ENCODE measurements at regions not wholly inside any gene's neighbourhood (a gene's known extent, or its start where the extent isn't known, plus 50 kb on each side); places are given as distances from the start of the nearest gene placed in this dataset.
"Not testable (repeated sequence)": the region's sequence is repeated elsewhere in the genome, so short reads cannot be mapped to it uniquely, and the experiment has no call there.

GRCh38 chr2:101609433-101609832, 88.1 kb upstream of the MAP4K4 start:
- DNase-seq, result no peak

- DNase-seq, result no peak
These were observed 88.8 kb upstream of the MAP4K4 start for GRCh38 chr2:101608408-101609310.

GRCh38 chr2:101597347-101597944, 100.1 kb upstream of the MAP4K4 start:
- no peak for DNase-seq

- DNase-seq, result no peak
These were observed 101.2 kb upstream of the MAP4K4 start for GRCh38 chr2:101596333-101596732.

- no peak for DNase-seq
These were observed 110.3 kb upstream of the MAP4K4 start for GRCh38 chr2:101587251-101587650.

- no peak for DNase-seq
These were observed 108.9 kb upstream of the RFX8 start for GRCh38 chr2:101583861-101584260.

- DNase-seq, result no peak
These were observed 106.9 kb upstream of the RFX8 start for GRCh38 chr2:101581675-101582299.

- no peak for DNase-seq
These were observed 105.6 kb upstream of the RFX8 start for GRCh38 chr2:101580528-101580927.

GRCh38 chr2:101578671-101579070, 103.8 kb upstream of the RFX8 start:
- no peak for DNase-seq

- not testable (repeated sequence) for DNase-seq
These were observed 103.2 kb upstream of the RFX8 start for GRCh38 chr2:101578135-101578534.

- DNase-seq, result no peak
These were observed 102.3 kb upstream of the RFX8 start for GRCh38 chr2:101577173-101577572.

- no peak for DNase-seq
These were observed 99.7 kb upstream of the RFX8 start for GRCh38 chr2:101574622-101575021.

GRCh38 chr2:101571951-101572350, 97.0 kb upstream of the RFX8 start:
- DNase-seq, result no peak

- DNase-seq, result no peak
These were observed 95.1 kb upstream of the RFX8 start for GRCh38 chr2:101569886-101570520.

GRCh38 chr2:101568969-101569368, 94.1 kb upstream of the RFX8 start:
- DNase-seq, result no peak

GRCh38 chr2:101566632-101567228, 91.8 kb upstream of the RFX8 start:
- no peak for DNase-seq

- DNase-seq, result no peak
These were observed 88.9 kb upstream of the RFX8 start for GRCh38 chr2:101563849-101564248.

GRCh38 chr2:101560780-101561315, 85.9 kb upstream of the RFX8 start:
- no peak for DNase-seq

- DNase-seq, result no peak
These were observed 84.6 kb upstream of the RFX8 start for GRCh38 chr2:101559551-101559950.

GRCh38 chr2:101558740-101559525, 84.0 kb upstream of the RFX8 start:
- DNase-seq, result no peak

GRCh38 chr2:101556033-101556459, 81.1 kb upstream of the RFX8 start:
- DNase-seq, result no peak

GRCh38 chr2:101551336-101551888, 76.5 kb upstream of the RFX8 start:
- no peak for DNase-seq

Data from SHP77 (cell line).